MCF 10A (cell line): ENCODE measurements at regions not wholly inside any gene's neighbourhood (a gene's known extent, or its start where the extent isn't known, plus 50 kb on each side); places are given as distances from the start of the nearest gene placed in this dataset.
A peak's percentile ranks its signal among the peaks of the same experiment; 100 is the strongest.

Experiments used
- BruUV-seq: library from RNA; stranded (reverse); fragments of 400-500 nt; replicated peaks from 2 replicates; lab custom pipeline; 2021; lab: Mats Ljungman, UMichigan
- CTCF ChIA-PET: fragments of 300-600 bp; sonication (Branson Sonifier 250); formaldehyde crosslinking; extraction: SDS; loops from one replicate; lab custom pipeline; 2021; ENCODE audit warnings: antibody characterized with exemption, inconsistent platforms; lab: Yijun Ruan, JAX
- POLR2A ChIA-PET: fragments of 300-600, 350-650 bp; sonication (Branson Sonifier 250); formaldehyde crosslinking; extraction: SDS; loops from one replicate; lab custom pipeline; 2020; ENCODE audit warnings: antibody characterized with exemption, inconsistent platforms; lab: Yijun Ruan, JAX
- DNase-seq: peaks from one replicate; pipeline ENCODE4 v3.0.0-alpha.2; 2018; ENCODE audit not compliant: unreplicated experiment
- H3K27ac Mint-ChIP-seq: one replicate; pipeline ENCODE4 v1.8.0; 2022; ENCODE audit warnings: mild to moderate bottlenecking, low read depth, mixed read lengths; ENCODE audit not compliant: unreplicated experiment
- H3K27me3 Mint-ChIP-seq: one replicate; pipeline ENCODE4 v1.8.0; 2022; ENCODE audit warnings: mixed read lengths; ENCODE audit not compliant: insufficient read depth, unreplicated experiment
- H3K36me3 Mint-ChIP-seq: one replicate; pipeline ENCODE4 v1.8.0; 2022; ENCODE audit warnings: mild to moderate bottlenecking, moderate library complexity, mixed read lengths; ENCODE audit not compliant: insufficient read depth, unreplicated experiment
- H3K4me1 Mint-ChIP-seq: one replicate; pipeline ENCODE4 v1.8.0; 2022; ENCODE audit warnings: mixed read lengths; ENCODE audit not compliant: insufficient read depth, unreplicated experiment
- H3K4me3 Mint-ChIP-seq: one replicate; pipeline ENCODE4 v1.8.0; 2022; ENCODE audit warnings: mild to moderate bottlenecking, moderate library complexity, mixed read lengths; ENCODE audit not compliant: unreplicated experiment
- H3K9me3 Mint-ChIP-seq: one replicate; pipeline ENCODE4 v1.8.0; 2022; ENCODE audit warnings: mixed read lengths; ENCODE audit not compliant: unreplicated experiment
- intact Hi-C: fragments of 100-400 bp; cut with micrococcal nuclease; formaldehyde crosslinking; loops from 2 replicates; pipeline ENCODE4 v1.14.1; 2022
- TF ChIP-seq, protein P1 (sequence below): fragments of 200-600 bp; IDR thresholded peaks from one replicate; pipeline ENCODE4 v1.8.0; 2022; ENCODE audit warnings: antibody characterized with exemption, mild to moderate bottlenecking; ENCODE audit not compliant: unreplicated experiment

DNA sequence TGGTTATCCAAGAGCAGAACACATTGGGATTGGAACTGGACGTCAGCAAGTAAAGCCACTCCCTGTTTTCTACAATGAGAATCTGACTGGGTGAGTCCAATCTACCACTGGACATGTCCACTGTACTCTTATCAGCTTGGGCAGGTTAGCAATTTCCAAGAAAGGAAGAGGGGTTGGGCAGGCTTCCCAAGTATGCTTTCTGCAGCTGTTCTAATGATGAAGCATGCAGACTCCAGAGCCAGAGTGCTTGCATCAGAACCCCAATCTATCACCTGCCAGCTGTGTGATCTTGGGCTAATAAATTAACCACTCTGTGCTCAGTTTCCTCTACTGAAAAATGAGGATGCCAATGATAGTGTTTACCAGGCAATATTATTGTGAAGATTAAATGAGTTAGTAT lies 92.0 kb downstream of the EMP1 start:
- H3K4me1 Mint-ChIP-seq, result no peaks in the 10 kb centered on the region
- no peaks in the 10 kb centered on the region for H3K36me3 Mint-ChIP-seq
- H3K27me3 Mint-ChIP-seq, result no peaks in the 10 kb centered on the region
- no peak overlapping the region for H3K27ac Mint-ChIP-seq
- intact Hi-C loops, result no loop called here
- no peak overlapping the region for H3K4me3 Mint-ChIP-seq
- no TSS peak for BruUV-seq
- H3K9me3 Mint-ChIP-seq, result no peaks in the 10 kb centered on the region
- no peak for DNase-seq
- TF ChIP-seq, protein P1, sequence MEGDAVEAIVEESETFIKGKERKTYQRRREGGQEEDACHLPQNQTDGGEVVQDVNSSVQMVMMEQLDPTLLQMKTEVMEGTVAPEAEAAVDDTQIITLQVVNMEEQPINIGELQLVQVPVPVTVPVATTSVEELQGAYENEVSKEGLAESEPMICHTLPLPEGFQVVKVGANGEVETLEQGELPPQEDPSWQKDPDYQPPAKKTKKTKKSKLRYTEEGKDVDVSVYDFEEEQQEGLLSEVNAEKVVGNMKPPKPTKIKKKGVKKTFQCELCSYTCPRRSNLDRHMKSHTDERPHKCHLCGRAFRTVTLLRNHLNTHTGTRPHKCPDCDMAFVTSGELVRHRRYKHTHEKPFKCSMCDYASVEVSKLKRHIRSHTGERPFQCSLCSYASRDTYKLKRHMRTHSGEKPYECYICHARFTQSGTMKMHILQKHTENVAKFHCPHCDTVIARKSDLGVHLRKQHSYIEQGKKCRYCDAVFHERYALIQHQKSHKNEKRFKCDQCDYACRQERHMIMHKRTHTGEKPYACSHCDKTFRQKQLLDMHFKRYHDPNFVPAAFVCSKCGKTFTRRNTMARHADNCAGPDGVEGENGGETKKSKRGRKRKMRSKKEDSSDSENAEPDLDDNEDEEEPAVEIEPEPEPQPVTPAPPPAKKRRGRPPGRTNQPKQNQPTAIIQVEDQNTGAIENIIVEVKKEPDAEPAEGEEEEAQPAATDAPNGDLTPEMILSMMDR, result no peak
- CTCF ChIA-PET, result interaction anchor here (1.0 to 1.1 kb wide), 2 partner anchors 10 to 32 kb away, joined by 3 to 4 read pairs; no protein-coding TSS in a partner anchor
- POLR2A ChIA-PET, result no interaction called here

DNA sequence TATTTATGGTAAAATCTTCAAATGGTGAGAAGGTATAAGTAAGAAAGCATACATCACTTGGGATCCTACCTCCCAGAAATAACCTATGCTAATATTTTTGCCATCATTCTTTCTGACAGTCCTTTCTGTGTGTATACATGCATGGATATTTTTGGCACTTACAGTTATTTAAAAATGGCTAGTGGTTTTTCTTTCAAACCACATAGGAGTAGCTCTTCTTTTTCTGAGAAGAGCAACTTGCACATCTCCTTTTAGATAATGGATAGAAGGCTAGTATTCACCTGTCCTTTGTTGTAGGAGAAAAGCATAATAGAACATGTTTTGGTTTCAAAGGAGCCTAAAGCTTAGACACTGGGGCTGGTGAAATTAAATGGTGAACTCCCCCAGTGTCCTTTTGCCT lies 87.3 kb downstream of the EMP1 start:
- no peaks in the 10 kb centered on the region for H3K4me1 Mint-ChIP-seq
- H3K27ac Mint-ChIP-seq, result no peak overlapping the region
- no peak overlapping the region for H3K4me3 Mint-ChIP-seq
- H3K9me3 Mint-ChIP-seq, result no peaks in the 10 kb centered on the region
- BruUV-seq, result no TSS peak
- ChIA-PET POLR2A (no interaction called here), CTCF (interaction anchor here (1.5 to 1.6 kb wide), 3 partner anchors 29 to 377 kb away, joined by 6 to 8 read pairs (median 6); no protein-coding TSS in a partner anchor)
- no peak for DNase-seq
- TF ChIP-seq, protein P1, result no peak
- intact Hi-C loops, result no loop called here
- H3K27me3 Mint-ChIP-seq, result no peaks in the 10 kb centered on the region
- no peaks in the 10 kb centered on the region for H3K36me3 Mint-ChIP-seq

DNA sequence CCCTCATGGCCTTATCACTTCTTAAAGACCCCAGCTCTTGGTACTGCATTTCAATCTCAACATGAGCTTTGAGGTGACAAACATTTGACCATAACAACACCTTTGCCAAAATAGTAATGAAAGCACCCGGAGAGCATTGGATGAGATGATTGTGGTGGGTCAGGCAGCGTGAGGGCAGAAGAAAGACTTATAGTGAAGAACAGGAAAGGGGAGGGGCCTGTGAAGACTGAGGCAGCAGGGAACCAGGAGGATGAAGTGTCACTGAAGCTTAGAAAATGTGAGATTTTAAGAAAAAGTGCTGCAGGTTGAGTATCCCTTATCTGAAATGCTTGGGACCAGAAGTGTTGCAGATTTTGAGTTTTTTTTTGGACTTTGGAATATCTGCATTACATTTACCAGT lies 86.3 kb downstream of the EMP1 start:
- Mint-ChIP-seq H3K27ac (no peak overlapping the region), H3K36me3 (no peaks in the 10 kb centered on the region), H3K27me3 (no peaks in the 10 kb centered on the region), H3K4me3 (no peak overlapping the region), H3K9me3 (no peaks in the 10 kb centered on the region), H3K4me1 (no peaks in the 10 kb centered on the region)
- intact Hi-C loops, result no loop called here
- ChIA-PET POLR2A (interaction anchor here (0.6 kb wide), 1 partner anchor 262 kb away, joined by 4 read pairs; no protein-coding TSS in a partner anchor), CTCF (interaction anchor here (0.6 to 1.0 kb wide), 3 partner anchors 27 to 288 kb away, joined by 3 to 4 read pairs (median 4); no protein-coding TSS in a partner anchor)
- no TSS peak for BruUV-seq
- TF ChIP-seq, protein P1, result no peak
- DNase-seq, result no peak

DNA sequence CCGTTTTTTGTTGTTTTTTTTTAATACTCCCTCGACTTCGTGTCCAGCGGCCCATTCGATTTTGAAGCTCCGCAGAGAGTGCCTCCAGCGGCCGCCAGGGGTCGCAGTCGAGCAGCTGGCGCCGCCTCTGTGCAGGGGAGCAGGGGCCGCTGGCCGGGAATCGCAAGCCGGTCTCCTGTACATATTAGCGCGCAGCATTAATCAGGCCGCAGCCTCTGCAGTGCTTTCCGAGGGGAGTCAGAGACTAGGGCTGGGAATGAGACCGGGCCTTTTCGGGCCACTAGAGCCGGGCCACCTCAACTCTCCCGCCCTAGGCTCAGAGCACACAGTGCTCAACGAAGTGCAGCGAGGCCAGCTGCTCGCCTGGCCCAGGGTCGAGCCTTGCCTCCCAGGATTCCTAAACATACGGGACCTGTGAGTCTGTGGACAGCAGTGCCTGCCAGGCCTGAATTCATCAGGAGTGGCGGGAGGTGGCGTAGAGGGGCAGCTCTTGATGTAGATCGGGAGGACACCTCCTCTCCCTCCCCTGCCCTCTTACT lies 81.8 kb downstream of the EMP1 start:
- peaks cover 34% of the 10 kb centered on the region for H3K27me3 Mint-ChIP-seq
- H3K27ac Mint-ChIP-seq, result no peak overlapping the region
- DNase-seq, result peak; percentile 65
- no peaks in the 10 kb centered on the region for H3K9me3 Mint-ChIP-seq
- ChIA-PET POLR2A (interaction anchor here (0.7 to 1.0 kb wide), 2 partner anchors 383 to 663 kb away, joined by 5 read pairs; no protein-coding TSS in a partner anchor), CTCF (interaction anchor here (0.5 to 4.9 kb wide), 67 partner anchors 9 to 1263 kb away, joined by 3 to 28 read pairs (median 4); no protein-coding TSS in a partner anchor)
- intact Hi-C loops, result loop anchor here (1.0 to 10.0 kb wide), 7 partner anchors 66 to 888 kb away; no protein-coding TSS in a partner anchor
- no peaks in the 10 kb centered on the region for H3K4me1 Mint-ChIP-seq
- H3K36me3 Mint-ChIP-seq, result no peaks in the 10 kb centered on the region
- no TSS peak for BruUV-seq
- TF ChIP-seq, protein P1, result peak; percentile 91
- no peak overlapping the region for H3K4me3 Mint-ChIP-seq
